Loucy (cell line): ENCODE measurements at regions not wholly inside any gene's neighbourhood (a gene's known extent, or its start where the extent isn't known, plus 50 kb on each side); places are given as distances from the start of the nearest gene placed in this dataset.

Experiments used
- H2AFZ ChIP-seq: fragments of 200-600 bp; sonication (generic); 2 replicates; pipeline ENCODE4 v1.6.0; 2016; ENCODE audit warnings: antibody characterized with exemption, mild to moderate bottlenecking, low read length, moderate library complexity
- H3F3A ChIP-seq: fragments of 200-600 bp; 2 replicates; pipeline ENCODE4 v1.6.0; 2016; ENCODE audit warnings: antibody characterized with exemption, low read depth, mild to moderate bottlenecking
- H3K27me3 ChIP-seq: fragments of 200-600 bp; sonication (generic); 2 replicates; pipeline ENCODE4 v1.6.1; 2014; ENCODE audit warnings: low read length, mild to moderate bottlenecking; ENCODE audit not compliant: insufficient read depth, poor library complexity, severe bottlenecking
- H3K36me3 ChIP-seq: fragments of 200-600 bp; sonication (generic); 2 replicates; pipeline ENCODE4 v1.6.1; 2016; ENCODE audit warnings: low read length; ENCODE audit not compliant: insufficient read depth
- H3K4me1 ChIP-seq: fragments of 200-600 bp; sonication (generic); 2 replicates; pipeline ENCODE4 v1.5.1; 2014; ENCODE audit warnings: low read length, mild to moderate bottlenecking; ENCODE audit not compliant: insufficient read depth, poor library complexity, severe bottlenecking
- H3K4me2 ChIP-seq: fragments of 200-600 bp; sonication (generic); 2 replicates; pipeline ENCODE4 v1.6.0; 2014; ENCODE audit warnings: antibody characterized with exemption, low read length, low read depth, mild to moderate bottlenecking; ENCODE audit not compliant: poor library complexity, severe bottlenecking
- H3K4me3 ChIP-seq: fragments of 200-600 bp; sonication (generic); 2 replicates; pipeline ENCODE4 v1.5.1; 2014; ENCODE audit warnings: low read length, mild to moderate bottlenecking, mixed read lengths; ENCODE audit not compliant: poor library complexity, severe bottlenecking
- H3K79me2 ChIP-seq: fragments of 200-600 bp; sonication (generic); 2 replicates; pipeline ENCODE4 v1.6.1; 2014; ENCODE audit warnings: low read length; ENCODE audit not compliant: insufficient read depth
- H3K9ac ChIP-seq: fragments of 200-600 bp; sonication (generic); 2 replicates; pipeline ENCODE4 v1.6.0; 2014; ENCODE audit warnings: mild to moderate bottlenecking, low read depth, low read length, moderate library complexity; ENCODE audit not compliant: poor library complexity, severe bottlenecking
- H3K9me2 ChIP-seq: fragments of 200-600 bp; sonication (generic); replicated peaks from 2 replicates; pipeline ENCODE4 v1.6.1; 2016; ENCODE audit warnings: low read depth, low read length, mixed read lengths
- H3K9me3 ChIP-seq: fragments of 200-600 bp; sonication (generic); 2 replicates; pipeline ENCODE4 v1.6.1; 2014; ENCODE audit warnings: mild to moderate bottlenecking, antibody characterized with exemption, low read length, low read depth; ENCODE audit not compliant: insufficient read depth
- H4K20me1 ChIP-seq: fragments of 200-600 bp; sonication (generic); 2 replicates; pipeline ENCODE4 v1.6.0; 2014; ENCODE audit warnings: antibody characterized with exemption, low read length, mild to moderate bottlenecking; ENCODE audit not compliant: insufficient read depth, poor library complexity, severe bottlenecking
- EZH2phosphoT487 ChIP-seq: fragments of 200-600 bp; IDR thresholded peaks from 2 replicates; pipeline ENCODE4 v1.6.1; 2018; ENCODE audit warnings: antibody characterized with exemption, mild to moderate bottlenecking, moderate library complexity, borderline replicate concordance
- TF ChIP-seq, protein P1 (sequence below): fragments of 200-600 bp; sonication (generic); conservative IDR thresholded peaks from 2 replicates; pipeline ENCODE4 v1.5.1; 2014; ENCODE audit warnings: mild to moderate bottlenecking, antibody characterized with exemption, low read length

GRCh38 chr2:223180463-223180862 lies 128.5 kb downstream of the KCNE4 start:
- no peak overlapping the region for H3K4me2 ChIP-seq
- TF ChIP-seq, protein P1, sequence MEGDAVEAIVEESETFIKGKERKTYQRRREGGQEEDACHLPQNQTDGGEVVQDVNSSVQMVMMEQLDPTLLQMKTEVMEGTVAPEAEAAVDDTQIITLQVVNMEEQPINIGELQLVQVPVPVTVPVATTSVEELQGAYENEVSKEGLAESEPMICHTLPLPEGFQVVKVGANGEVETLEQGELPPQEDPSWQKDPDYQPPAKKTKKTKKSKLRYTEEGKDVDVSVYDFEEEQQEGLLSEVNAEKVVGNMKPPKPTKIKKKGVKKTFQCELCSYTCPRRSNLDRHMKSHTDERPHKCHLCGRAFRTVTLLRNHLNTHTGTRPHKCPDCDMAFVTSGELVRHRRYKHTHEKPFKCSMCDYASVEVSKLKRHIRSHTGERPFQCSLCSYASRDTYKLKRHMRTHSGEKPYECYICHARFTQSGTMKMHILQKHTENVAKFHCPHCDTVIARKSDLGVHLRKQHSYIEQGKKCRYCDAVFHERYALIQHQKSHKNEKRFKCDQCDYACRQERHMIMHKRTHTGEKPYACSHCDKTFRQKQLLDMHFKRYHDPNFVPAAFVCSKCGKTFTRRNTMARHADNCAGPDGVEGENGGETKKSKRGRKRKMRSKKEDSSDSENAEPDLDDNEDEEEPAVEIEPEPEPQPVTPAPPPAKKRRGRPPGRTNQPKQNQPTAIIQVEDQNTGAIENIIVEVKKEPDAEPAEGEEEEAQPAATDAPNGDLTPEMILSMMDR: no peak
- TF ChIP-seq EZH2phosphoT487: no peak
- no peak overlapping the region for H2AFZ ChIP-seq
- no peaks in the 10 kb centered on the region for H3K9me2 ChIP-seq
- no peaks in the 10 kb centered on the region for H3K79me2 ChIP-seq
- H3K9ac ChIP-seq: no peak overlapping the region
- H3K4me3 ChIP-seq: no peak overlapping the region
- no peaks in the 10 kb centered on the region for H3K4me1 ChIP-seq
- H3K36me3 ChIP-seq: no peaks in the 10 kb centered on the region
- no peaks in the 10 kb centered on the region for H4K20me1 ChIP-seq
- H3K27me3 ChIP-seq: no peaks in the 10 kb centered on the region
- no peaks in the 10 kb centered on the region for H3F3A ChIP-seq
- no peaks in the 10 kb centered on the region for H3K9me3 ChIP-seq

DNA sequence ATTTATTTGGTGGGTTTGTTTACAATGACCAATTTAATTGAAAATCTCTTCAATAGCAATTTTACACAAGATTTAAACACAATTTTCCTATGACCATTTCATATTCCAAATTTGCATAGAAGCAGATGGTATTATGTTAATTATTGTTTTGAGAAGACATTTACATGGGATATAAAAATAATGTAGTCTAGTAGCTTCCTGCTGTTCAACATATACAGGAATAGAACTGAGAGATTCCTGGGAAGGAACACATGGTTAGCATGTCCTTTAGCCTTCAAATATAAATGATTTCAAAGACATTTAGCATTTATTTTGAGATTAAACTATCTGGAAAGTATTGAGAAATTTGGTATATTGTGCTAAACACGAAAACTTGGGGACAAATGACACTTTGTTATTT lies 129.6 kb downstream of the KCNE4 start:
- no peaks in the 10 kb centered on the region for H3K36me3 ChIP-seq
- no peaks in the 10 kb centered on the region for H3K27me3 ChIP-seq
- no peaks in the 10 kb centered on the region for H3K9me3 ChIP-seq
- no peaks in the 10 kb centered on the region for H4K20me1 ChIP-seq
- H3K9ac ChIP-seq: no peak overlapping the region
- TF ChIP-seq, protein P1: no peak
- TF ChIP-seq EZH2phosphoT487: no peak
- no peak overlapping the region for H3K4me3 ChIP-seq
- no peak overlapping the region for H2AFZ ChIP-seq
- H3K4me2 ChIP-seq: no peak overlapping the region
- no peaks in the 10 kb centered on the region for H3K79me2 ChIP-seq
- H3K4me1 ChIP-seq: no peaks in the 10 kb centered on the region
- H3K9me2 ChIP-seq: no peaks in the 10 kb centered on the region
- no peaks in the 10 kb centered on the region for H3F3A ChIP-seq

GRCh38 chr2:223182356-223182755 lies 130.4 kb downstream of the KCNE4 start:
- H3K4me2 ChIP-seq: no peak overlapping the region
- H3F3A ChIP-seq: no peaks in the 10 kb centered on the region
- H3K9me2 ChIP-seq: no peaks in the 10 kb centered on the region
- H3K9me3 ChIP-seq: no peaks in the 10 kb centered on the region
- no peaks in the 10 kb centered on the region for H4K20me1 ChIP-seq
- no peak for TF ChIP-seq EZH2phosphoT487
- TF ChIP-seq, protein P1: no peak
- no peak overlapping the region for H2AFZ ChIP-seq
- H3K36me3 ChIP-seq: no peaks in the 10 kb centered on the region
- no peak overlapping the region for H3K9ac ChIP-seq
- H3K4me3 ChIP-seq: no peak overlapping the region
- no peaks in the 10 kb centered on the region for H3K79me2 ChIP-seq
- H3K27me3 ChIP-seq: no peaks in the 10 kb centered on the region
- H3K4me1 ChIP-seq: no peaks in the 10 kb centered on the region
